NCI-H1105 (cell line): ENCODE measurements at regions not wholly inside any gene's neighbourhood (a gene's known extent, or its start where the extent isn't known, plus 50 kb on each side); places are given as distances from the start of the nearest gene placed in this dataset.

Source experiments
- DNase-seq: peaks from one replicate; lab custom pipeline; 2025; lab: John Stamatoyannopoulos, UW

DNA sequence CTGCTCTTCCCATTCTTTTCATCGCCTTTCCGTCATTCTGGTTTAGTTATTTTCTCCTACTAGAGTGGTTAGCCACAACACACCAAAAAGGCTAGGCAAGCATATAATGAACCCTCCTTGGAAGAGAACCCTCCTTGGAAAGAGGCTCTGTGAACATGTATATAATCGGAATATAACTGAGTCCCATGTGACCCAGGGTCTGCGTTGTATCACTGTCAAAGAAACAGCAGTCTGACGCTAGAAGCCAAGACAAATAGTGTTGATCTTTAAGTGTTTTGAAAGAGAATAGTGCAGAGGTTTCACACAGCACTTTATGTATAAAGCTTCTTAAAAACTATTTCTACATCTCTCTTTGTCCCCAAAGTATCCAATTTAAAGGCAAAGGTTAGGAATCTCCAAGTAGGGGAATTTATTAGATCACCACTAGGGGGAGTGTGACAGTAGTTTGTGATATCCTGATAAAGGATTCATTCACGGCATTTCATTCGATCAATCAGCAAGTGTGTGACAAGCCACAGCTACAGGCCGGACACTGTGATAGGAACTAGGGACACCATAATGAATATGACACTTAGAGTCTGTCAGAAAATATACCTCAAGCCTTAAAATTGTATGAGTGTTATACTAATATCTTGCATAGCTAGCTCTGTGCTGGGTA lies 395.3 kb downstream of the CD109 start:
- peak; percentile 24 for DNase-seq

DNA sequence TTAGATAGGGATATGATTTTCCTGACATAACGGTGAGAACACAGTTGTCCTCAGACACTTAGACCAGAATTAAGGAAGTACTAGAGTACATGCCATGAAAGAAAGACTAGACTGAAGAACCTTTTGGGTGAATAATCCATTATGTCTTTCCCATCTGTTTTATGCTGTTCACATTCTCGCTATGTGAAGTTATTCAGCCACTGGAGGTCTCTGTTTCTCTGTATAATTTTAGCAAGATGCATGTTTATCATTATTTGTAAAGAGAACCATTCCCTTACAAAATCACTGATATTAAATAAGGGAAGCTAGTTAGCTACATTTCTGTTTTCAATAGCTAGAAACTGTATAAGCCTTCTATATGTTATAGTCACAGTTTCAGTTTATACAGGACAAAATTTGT lies 391.9 kb downstream of the CD109 start:
- no peak for DNase-seq

DNA sequence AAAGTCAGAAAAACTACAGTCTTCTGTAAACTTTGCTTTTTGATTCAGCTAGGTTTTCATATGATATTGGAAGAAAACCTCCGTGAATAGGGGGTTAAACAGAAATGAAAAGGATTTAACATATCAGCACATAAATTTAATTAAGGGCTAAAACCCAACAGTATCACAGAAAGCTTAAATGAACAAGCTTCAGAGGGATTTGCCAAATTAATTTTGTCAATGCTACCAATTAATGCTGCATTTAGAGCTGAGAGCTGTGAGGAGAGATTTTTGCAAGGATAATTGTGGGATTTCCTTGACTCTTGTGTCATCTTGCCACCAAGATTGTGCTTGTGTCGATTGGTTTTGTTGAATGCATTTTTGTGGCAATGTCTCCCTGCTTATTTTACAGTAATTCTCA lies 379.9 kb downstream of the CD109 start:
- DNase-seq: no peak

DNA sequence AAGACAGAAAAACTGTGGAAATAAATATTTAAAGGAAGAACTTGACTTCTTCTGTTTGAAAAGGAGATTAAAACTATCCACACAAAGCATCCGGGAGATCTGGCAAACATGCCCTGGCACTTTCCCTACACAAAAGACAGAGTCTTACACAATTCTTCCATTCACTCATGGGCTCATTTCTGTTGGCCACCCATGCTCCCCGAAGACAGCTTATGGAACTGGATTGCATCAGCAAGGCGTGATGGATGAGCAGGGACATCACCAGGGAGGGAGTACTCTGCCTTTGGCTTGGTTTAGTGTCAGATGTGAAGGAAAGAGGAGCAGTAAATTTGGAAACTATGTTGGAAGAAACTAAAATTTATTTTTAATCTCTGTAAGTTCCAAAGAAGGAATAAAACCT lies 379.3 kb downstream of the CD109 start:
- DNase-seq: no peak

GRCh38 chr6:74074645-74075044 lies 378.6 kb downstream of the CD109 start:
- DNase-seq: no peak

DNA sequence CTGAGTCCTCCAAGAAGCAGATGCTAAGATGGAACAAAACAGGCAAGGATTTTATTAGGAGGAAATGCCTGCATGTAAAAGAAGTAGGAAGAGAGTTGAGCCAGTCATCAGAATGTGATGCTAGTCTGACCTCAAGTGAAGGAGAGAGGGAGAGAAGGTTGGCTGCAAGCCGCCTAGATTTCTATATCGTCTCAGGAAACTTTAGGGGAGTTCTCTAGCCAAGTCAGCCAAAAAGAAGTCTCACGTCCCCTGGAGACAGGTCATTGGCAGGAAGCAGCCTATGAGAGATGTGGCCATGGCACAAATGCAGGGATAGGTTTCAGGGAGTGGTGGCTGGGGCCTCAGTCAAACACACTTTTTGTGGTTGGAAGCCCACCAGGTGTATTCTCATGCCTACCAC lies 378.0 kb downstream of the CD109 start:
- DNase-seq: no peak

DNA sequence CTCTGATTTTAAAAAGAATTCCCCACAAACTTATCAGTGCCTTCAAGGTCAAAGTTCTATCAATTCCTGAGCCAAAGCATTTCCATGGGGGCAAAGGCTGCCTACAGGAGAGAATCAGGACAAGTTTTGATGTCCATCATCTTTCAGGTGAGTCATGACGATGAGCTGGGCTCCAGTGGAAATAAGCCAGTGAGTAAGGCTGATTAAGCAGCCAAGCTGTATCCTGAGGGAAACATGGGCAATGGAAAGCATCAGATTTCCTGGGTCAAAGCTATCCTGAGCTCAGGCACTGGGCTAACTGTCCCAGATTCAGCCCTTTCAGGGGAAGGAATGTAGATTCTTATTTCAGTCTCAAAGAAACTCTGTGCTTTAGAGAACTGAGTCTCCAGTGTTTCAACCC lies 377.4 kb downstream of the CD109 start:
- DNase-seq: no peak

- DNase-seq: no peak
Observed at GRCh38 chr6:74071214-74071613, 375.2 kb downstream of the CD109 start.

DNA sequence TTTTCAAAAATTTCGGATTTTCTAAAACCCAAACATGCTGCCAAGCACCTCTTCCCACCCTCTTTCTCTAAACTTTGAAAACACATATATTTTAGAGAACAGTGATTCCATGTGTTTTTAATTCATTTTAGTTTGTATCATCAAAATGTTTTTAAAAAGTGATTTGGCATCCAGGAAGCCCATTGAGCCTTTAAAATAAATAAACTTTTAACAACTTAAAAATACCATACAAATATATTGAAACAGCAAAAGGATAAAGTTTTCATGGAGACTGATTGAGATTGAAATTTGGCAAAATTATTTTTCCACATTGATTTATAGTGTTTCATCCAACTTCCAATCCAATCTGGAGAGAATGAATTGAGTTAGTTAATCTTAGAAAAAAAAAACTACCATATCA lies 374.7 kb downstream of the CD109 start:
- DNase-seq: no peak

DNA sequence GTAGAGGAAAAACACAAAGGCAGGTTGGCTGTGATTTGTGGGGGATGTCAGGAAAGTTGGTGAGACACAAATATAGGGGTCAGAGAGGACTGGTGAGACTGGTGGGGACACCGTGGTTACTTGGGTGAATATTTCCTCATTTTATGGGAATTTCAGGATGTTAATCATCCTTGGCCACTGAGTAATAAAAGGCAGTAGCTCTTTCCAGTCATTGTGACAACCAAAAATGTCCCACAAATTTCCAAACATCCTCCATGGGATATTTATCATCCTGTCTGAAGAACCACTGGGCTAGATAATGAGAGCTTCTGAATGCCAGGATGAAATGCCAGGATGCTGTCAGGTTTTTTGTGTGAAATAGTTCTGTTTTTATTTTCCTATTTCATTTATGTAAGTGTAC lies 374.1 kb downstream of the CD109 start:
- no peak for DNase-seq

DNA sequence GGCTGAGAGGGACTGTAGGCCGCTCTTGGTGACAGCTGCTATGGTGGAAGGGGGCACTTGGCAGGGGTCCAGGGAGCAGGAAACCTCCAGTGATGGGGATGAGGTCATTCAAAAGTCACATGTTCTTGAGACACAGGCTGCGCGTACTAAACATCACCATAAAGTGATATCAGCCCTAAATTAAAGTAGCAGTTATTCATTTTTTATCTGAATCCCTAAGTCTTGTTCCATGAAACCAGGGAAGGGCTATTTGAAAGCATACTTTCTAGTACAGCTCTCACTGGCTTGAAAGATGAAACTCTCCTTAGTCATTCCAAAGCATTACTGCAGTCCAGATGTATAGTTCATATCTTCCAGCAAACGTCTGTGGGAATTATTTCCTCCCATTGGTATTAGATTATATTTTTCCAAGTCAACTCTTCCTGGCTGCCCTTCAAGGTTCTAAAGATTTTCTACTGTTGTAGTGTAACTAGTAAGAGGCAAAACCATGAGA lies 373.1 kb downstream of the CD109 start:
- DNase-seq: no peak

- no peak for DNase-seq
Observed at GRCh38 chr6:74066168-74066871, 370.3 kb downstream of the CD109 start.

- no peak for DNase-seq
Observed at GRCh38 chr6:74065705-74066104, 369.7 kb downstream of the CD109 start.

DNA sequence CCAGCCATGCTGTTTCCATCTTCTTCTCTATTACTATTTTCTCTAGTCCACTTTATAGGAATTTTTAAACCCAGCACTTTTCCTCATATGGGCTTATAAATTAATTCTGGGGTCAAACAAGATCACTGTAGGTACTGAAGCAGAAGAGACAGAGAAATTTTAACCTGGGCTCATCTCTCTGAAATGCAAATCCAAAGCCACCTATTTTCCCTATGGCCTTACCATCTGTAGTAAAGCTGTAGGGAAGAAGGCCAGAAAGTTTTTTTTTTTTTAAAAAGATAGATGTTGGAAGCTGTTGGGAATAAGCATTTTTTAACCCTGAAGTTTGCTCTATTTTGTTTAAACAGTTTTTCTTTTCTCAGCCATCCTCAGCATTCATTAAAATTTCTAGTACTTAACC lies 367.4 kb downstream of the CD109 start:
- no peak for DNase-seq

- no peak for DNase-seq
Observed at GRCh38 chr6:74061201-74061600, 365.2 kb downstream of the CD109 start.

GRCh38 chr6:74060354-74060753 lies 364.4 kb downstream of the CD109 start:
- DNase-seq: no peak

GRCh38 chr6:74058606-74059005 lies 362.6 kb downstream of the CD109 start:
- DNase-seq: no peak

GRCh38 chr6:74057326-74057725 lies 361.3 kb downstream of the CD109 start:
- DNase-seq: no peak

DNA sequence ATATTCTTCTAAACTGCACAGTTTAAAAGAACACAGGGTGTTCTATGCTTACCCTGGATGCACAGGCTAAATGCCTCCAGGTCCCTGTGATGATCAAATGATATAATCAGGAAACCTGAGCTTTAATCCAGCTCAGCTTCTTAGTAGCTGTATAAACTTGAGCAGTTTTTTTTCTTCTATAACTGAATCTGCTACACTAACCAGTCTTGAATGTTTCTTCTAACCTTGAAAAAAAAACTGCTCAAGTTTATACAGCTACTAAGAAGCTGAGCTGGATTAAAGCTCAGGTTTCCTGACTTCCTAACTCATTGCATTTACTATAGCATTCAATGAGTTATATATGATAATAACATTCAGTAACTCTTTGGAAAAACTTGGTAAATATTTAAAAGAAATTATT lies 358.2 kb downstream of the CD109 start:
- no peak for DNase-seq

DNA sequence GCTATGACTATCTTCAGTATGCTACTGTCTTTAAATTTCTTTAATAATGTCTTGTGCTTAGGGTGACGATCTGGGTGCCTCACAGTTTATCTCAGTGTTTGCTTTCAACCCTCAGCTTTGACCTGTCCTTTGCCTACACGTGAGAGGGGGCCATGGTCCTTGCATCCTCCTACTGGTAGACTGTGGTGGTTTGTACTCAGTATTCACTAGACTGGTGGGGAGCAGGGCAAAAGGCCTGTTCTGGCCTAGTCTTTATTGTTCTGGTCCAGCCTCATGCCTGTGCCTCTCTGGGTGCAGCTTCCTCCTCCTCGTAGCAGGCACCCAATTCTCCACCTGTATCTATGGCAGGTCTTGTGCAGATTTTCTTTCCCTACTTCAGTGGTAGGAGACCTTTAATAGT lies 354.9 kb downstream of the CD109 start:
- DNase-seq: no peak

GRCh38 chr6:74048387-74048786 lies 352.4 kb downstream of the CD109 start:
- no peak for DNase-seq

DNA sequence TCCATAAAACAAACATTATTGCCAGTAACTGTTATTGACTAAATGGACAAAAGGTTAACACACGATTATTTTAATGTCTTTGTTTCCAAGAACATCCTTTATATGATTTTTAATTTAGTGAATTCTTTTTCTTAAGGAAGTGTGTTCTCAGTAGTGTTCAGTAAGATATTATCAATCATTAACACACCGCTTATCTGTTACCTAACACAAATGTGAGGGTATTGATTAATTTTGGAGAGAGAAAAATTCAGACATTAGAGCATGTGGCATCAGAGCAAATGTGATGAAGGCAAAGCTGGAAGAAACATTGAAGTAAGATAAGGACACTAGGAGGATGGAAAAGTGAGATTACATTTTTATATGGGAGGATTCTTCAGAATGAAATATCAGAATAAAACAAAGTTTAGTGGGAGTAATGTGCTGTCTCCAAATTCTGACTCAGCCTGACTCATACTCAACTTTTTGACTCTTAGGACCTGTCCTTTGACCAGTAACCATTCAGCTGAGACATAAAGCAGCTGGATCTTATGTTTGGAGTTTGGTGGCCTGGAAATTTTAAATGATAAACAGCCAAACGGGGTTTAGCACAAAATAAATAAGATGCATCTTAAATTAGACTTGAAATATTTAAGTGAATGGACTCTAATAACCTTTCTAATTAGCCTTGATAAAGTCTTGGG lies 348.6 kb downstream of the CD109 start:
- no peak for DNase-seq

GRCh38 chr6:74041420-74041819 lies 345.4 kb downstream of the CD109 start:
- DNase-seq: no peak
